ENCODE measurements at regions not wholly inside any gene's neighbourhood (a gene's known extent, or its start where the extent isn't known, plus 50 kb on each side); places are given as distances from the start of the nearest gene placed in this dataset.
A peak's percentile ranks its signal among the peaks of the same experiment; 100 is the strongest.

DNA sequence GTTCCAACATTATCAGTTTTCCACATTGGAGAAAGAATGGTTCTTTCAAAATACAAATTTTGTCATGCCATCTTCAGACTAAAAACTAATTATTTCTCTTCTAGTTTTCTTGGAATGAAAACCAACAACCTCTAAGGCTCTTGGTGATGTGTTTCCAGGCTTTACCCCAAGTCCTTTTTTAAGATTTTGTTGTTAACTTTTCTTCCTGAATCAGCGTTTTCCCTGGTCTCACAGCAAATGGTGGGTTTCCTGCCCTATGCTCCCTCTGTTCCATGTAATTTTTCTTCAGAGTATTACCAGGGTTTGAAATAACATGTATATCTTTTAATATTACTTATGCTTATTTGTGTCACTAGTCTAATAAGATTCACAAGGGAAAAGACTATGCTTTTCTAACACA lies 1311.9 kb downstream of the LRFN5 start:
- H2BK5ac ChIP-seq (ENCODE audit: low read length): no peak overlapping the region
- no peak overlapping the region for H2BK15ac ChIP-seq (replicated peaks; ENCODE audit: low read depth)
- H3K23ac ChIP-seq (ENCODE audit: low read length): no peak overlapping the region
- H3K79me2 ChIP-seq (ENCODE audit: control insufficient read depth, insufficient read depth, low read length): no peaks in the 10 kb centered on the region
- no peak overlapping the region for H3K4ac ChIP-seq (ENCODE audit: low read depth, low read length)
- no CpG with 5 or more reads among the region's 1 CpG for WGBS (ENCODE audit: extremely low coverage, insufficient coverage, low lambda C conversion rate)
- H4K8ac ChIP-seq (ENCODE audit: low read depth, low read length): no peak overlapping the region
- H3K27me3 ChIP-seq (ENCODE audit: insufficient read depth, low read length, poor library complexity): no peaks in the 10 kb centered on the region
- no peak overlapping the region for H4K5ac ChIP-seq (ENCODE audit: low read length)
- H3K79me1 ChIP-seq (ENCODE audit: low read length): no peaks in the 10 kb centered on the region
- no peak overlapping the region for H3K9ac ChIP-seq (ENCODE audit: low read length)
- H2BK120ac ChIP-seq (ENCODE audit: low read depth, low read length): no peak overlapping the region
- no peak for DNase-seq
- no peak overlapping the region for H3K56ac ChIP-seq (ENCODE audit: low read length)
- no peak overlapping the region for H3K18ac ChIP-seq (ENCODE audit: low read length)
- H2AK5ac ChIP-seq (ENCODE audit: low read length): no peak overlapping the region
- H3K27ac ChIP-seq (ENCODE audit: low read depth, low read length): no peak overlapping the region
- no peak overlapping the region for H3K4me3 ChIP-seq (ENCODE audit: low read length)
- no peak overlapping the region for H3K4me2 ChIP-seq (ENCODE audit: low read length)
- H3K36me3 ChIP-seq (ENCODE audit: control insufficient read depth, insufficient read depth, low read length): no peaks in the 10 kb centered on the region
- no peaks in the 10 kb centered on the region for H3K4me1 ChIP-seq (ENCODE audit: control insufficient read depth, low read depth, low read length)

DNA sequence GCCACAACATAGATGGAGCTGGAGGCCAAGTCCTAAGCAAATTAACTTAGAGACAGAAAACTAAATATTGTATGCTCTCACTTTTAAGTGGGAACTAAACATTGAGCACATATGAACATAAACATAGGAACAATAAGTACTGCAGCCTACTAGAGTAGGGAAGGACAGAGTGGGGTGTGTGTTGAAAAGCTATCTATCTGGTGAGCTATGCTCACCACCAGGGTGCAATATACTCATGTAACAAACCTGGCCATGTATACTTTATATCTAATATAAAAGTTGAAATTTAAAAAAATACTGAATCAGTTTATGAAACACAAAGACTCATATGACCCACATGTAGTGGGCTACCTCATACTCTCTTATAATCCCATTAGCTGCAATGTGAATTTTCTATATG lies 1305.0 kb downstream of the LRFN5 start:
- H2BK15ac ChIP-seq (replicated peaks; ENCODE audit: low read depth): no peak overlapping the region
- DNase-seq: peak; percentile 5
- H3K4me3 ChIP-seq (ENCODE audit: low read length): no peak overlapping the region

DNA sequence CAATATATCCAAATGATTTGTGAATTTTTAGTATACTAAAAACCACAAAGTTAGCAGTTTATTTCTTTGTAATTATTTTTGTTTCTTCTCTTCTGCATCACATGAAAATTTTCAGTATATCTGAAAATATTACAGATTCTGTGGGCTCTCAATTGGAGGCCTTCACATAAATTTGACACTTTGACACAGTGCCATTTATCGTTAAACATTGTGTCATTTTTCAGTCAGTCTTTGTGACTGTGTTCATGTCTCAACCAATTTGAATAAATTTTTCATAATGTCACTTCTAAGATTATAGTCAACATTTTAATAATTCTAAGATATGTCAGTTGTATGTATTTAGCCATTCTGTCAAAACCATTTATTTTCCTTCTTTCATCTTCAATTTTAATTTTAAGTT lies 1303.0 kb downstream of the LRFN5 start:
- no peak overlapping the region for H4K8ac ChIP-seq (ENCODE audit: low read depth, low read length)
- no peak overlapping the region for H3K4me2 ChIP-seq (ENCODE audit: low read length)
- H2BK15ac ChIP-seq (replicated peaks; ENCODE audit: low read depth): no peak overlapping the region
- H3K79me1 ChIP-seq (ENCODE audit: low read length): no peaks in the 10 kb centered on the region
- no peak overlapping the region for H2BK5ac ChIP-seq (ENCODE audit: low read length)
- H3K4me3 ChIP-seq (ENCODE audit: low read length): no peak overlapping the region
- no peak overlapping the region for H3K18ac ChIP-seq (ENCODE audit: low read length)
- WGBS (ENCODE audit: extremely low coverage, insufficient coverage, low lambda C conversion rate): no CpG with 5 or more reads among the region's 1 CpG
- no peak overlapping the region for H3K9ac ChIP-seq (ENCODE audit: low read length)
- H3K23ac ChIP-seq (ENCODE audit: low read length): no peak overlapping the region
- H3K4me1 ChIP-seq (ENCODE audit: control insufficient read depth, low read depth, low read length): no peaks in the 10 kb centered on the region
- no peak for DNase-seq
- no peaks in the 10 kb centered on the region for H3K79me2 ChIP-seq (ENCODE audit: control insufficient read depth, insufficient read depth, low read length)
- H4K5ac ChIP-seq (ENCODE audit: low read length): no peak overlapping the region
- no peak overlapping the region for H3K56ac ChIP-seq (ENCODE audit: low read length)
- no peaks in the 10 kb centered on the region for H3K36me3 ChIP-seq (ENCODE audit: control insufficient read depth, insufficient read depth, low read length)
- H2AK5ac ChIP-seq (ENCODE audit: low read length): no peak overlapping the region
- H3K27me3 ChIP-seq (ENCODE audit: insufficient read depth, low read length, poor library complexity): no peaks in the 10 kb centered on the region
- no peak overlapping the region for H2BK120ac ChIP-seq (ENCODE audit: low read depth, low read length)
- no peak overlapping the region for H3K4ac ChIP-seq (ENCODE audit: low read depth, low read length)
- H3K27ac ChIP-seq (ENCODE audit: low read depth, low read length): no peak overlapping the region

More for the DNA sequence above, 1305.0 kb downstream of the LRFN5 start:
- Histone ChIP-seq H3K23ac (ENCODE audit: low read length) (no peak overlapping the region), H3K9ac (ENCODE audit: low read length) (no peak overlapping the region), H2AK5ac (ENCODE audit: low read length) (no peak overlapping the region), H3K79me2 (ENCODE audit: control insufficient read depth, insufficient read depth, low read length) (no peaks in the 10 kb centered on the region), H3K27ac (ENCODE audit: low read depth, low read length) (no peak overlapping the region), H3K4me1 (ENCODE audit: control insufficient read depth, low read depth, low read length) (no peaks in the 10 kb centered on the region), H2BK120ac (ENCODE audit: low read depth, low read length) (no peak overlapping the region), H3K18ac (ENCODE audit: low read length) (no peak overlapping the region), H3K4ac (ENCODE audit: low read depth, low read length) (no peak overlapping the region), H3K4me2 (ENCODE audit: low read length) (no peak overlapping the region), H3K79me1 (ENCODE audit: low read length) (no peaks in the 10 kb centered on the region), H4K5ac (ENCODE audit: low read length) (no peak overlapping the region), H3K56ac (ENCODE audit: low read length) (no peak overlapping the region), H4K8ac (ENCODE audit: low read depth, low read length) (no peak overlapping the region), H3K27me3 (ENCODE audit: insufficient read depth, low read length, poor library complexity) (no peaks in the 10 kb centered on the region), H2BK5ac (ENCODE audit: low read length) (no peak overlapping the region), H3K36me3 (ENCODE audit: control insufficient read depth, insufficient read depth, low read length) (no peaks in the 10 kb centered on the region)

DNA sequence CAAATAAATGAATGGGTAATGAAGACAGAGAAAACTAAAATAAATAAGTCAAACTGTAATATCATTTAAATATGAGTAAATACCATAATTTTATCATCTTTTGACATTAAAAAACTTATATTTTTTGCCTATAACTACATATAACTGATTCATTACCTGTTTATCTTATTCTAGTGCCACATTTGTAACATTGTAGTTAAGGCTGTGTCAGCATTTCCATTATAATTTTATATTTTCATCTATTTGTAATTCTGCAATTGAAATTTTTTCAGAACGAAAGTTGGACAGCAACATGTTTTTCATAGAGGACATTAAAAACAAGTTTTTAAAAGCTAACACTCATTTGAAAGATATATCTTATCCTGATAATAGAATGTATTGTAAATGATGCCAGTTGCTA lies 1286.5 kb downstream of the LRFN5 start:
- Histone ChIP-seq H4K5ac (ENCODE audit: low read length) (no peak overlapping the region), H3K79me2 (ENCODE audit: control insufficient read depth, insufficient read depth, low read length) (no peaks in the 10 kb centered on the region), H3K79me1 (ENCODE audit: low read length) (no peaks in the 10 kb centered on the region), H2AK5ac (ENCODE audit: low read length) (no peak overlapping the region), H3K4me3 (ENCODE audit: low read length) (no peak overlapping the region), H3K27me3 (ENCODE audit: insufficient read depth, low read length, poor library complexity) (no peaks in the 10 kb centered on the region), H3K4me1 (ENCODE audit: control insufficient read depth, low read depth, low read length) (no peaks in the 10 kb centered on the region), H3K56ac (ENCODE audit: low read length) (no peak overlapping the region), H3K9ac (ENCODE audit: low read length) (no peak overlapping the region), H3K4ac (ENCODE audit: low read depth, low read length) (no peak overlapping the region), H3K23ac (ENCODE audit: low read length) (no peak overlapping the region), H3K18ac (ENCODE audit: low read length) (no peak overlapping the region), H2BK5ac (ENCODE audit: low read length) (no peak overlapping the region), H3K4me2 (ENCODE audit: low read length) (no peak overlapping the region), H4K8ac (ENCODE audit: low read depth, low read length) (no peak overlapping the region), H2BK120ac (ENCODE audit: low read depth, low read length) (no peak overlapping the region), H2BK15ac (replicated peaks; ENCODE audit: low read depth) (no peak overlapping the region), H3K27ac (ENCODE audit: low read depth, low read length) (no peak overlapping the region), H3K36me3 (ENCODE audit: control insufficient read depth, insufficient read depth, low read length) (no peaks in the 10 kb centered on the region)
- no peak for DNase-seq
- WGBS (ENCODE audit: extremely low coverage, insufficient coverage, low lambda C conversion rate): no CpG with 5 or more reads among the region's 1 CpG

DNA sequence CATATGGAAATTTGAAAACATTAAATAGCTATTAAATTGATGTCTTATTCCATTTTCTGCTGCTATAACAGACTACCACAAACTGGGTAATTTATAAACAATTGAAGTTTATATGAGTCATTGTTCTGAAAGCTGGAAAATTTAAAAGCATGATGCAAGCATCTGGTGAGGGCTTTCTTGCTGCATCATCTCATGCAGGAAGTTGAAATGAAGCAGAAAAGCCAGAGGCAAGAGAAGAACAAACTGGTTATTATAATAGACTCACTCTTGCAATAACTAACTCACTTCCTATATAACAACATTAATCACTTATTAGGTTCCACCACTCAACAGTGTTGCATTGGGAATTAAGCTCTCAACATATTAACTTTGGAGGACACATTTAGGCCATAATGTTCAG lies 1277.4 kb downstream of the LRFN5 start:
- Histone ChIP-seq H3K79me2 (ENCODE audit: control insufficient read depth, insufficient read depth, low read length) (no peaks in the 10 kb centered on the region), H2BK5ac (ENCODE audit: low read length) (no peak overlapping the region), H3K79me1 (ENCODE audit: low read length) (no peaks in the 10 kb centered on the region), H3K27ac (ENCODE audit: low read depth, low read length) (no peak overlapping the region), H2AK5ac (ENCODE audit: low read length) (no peak overlapping the region), H4K5ac (ENCODE audit: low read length) (no peak overlapping the region), H3K4me3 (ENCODE audit: low read length) (no peak overlapping the region), H3K23ac (ENCODE audit: low read length) (no peak overlapping the region), H3K36me3 (ENCODE audit: control insufficient read depth, insufficient read depth, low read length) (no peaks in the 10 kb centered on the region), H2BK120ac (ENCODE audit: low read depth, low read length) (no peak overlapping the region), H3K56ac (ENCODE audit: low read length) (no peak overlapping the region), H2BK15ac (replicated peaks; ENCODE audit: low read depth) (no peak overlapping the region), H3K18ac (ENCODE audit: low read length) (no peak overlapping the region), H3K4me2 (ENCODE audit: low read length) (no peak overlapping the region), H3K4me1 (ENCODE audit: control insufficient read depth, low read depth, low read length) (no peaks in the 10 kb centered on the region), H3K4ac (ENCODE audit: low read depth, low read length) (no peak overlapping the region), H3K9ac (ENCODE audit: low read length) (no peak overlapping the region), H4K8ac (ENCODE audit: low read depth, low read length) (no peak overlapping the region), H3K27me3 (ENCODE audit: insufficient read depth, low read length, poor library complexity) (no peaks in the 10 kb centered on the region)
- DNase-seq: peak; percentile 49

DNA sequence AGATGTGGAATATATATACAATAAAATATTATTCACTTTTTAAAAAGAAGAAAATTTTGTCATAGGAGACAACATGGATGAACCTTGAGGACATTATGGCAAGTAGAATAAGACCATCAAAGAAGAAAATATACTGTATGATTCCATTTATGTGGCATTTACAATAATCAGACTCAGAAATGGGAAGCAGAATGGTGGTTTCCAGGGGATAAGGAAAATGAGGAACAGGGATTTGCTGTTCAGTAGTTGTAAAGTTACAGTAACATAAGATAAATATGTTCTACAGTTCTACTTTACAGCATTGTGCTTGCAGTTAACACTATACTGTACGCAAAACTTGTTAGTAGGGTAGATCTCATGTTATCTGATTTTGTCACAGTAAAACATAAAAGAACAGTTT lies 1271.0 kb downstream of the LRFN5 start:
- Histone ChIP-seq H2BK5ac (ENCODE audit: low read length) (no peak overlapping the region), H3K23ac (ENCODE audit: low read length) (no peak overlapping the region), H3K27ac (ENCODE audit: low read depth, low read length) (no peak overlapping the region), H3K36me3 (ENCODE audit: control insufficient read depth, insufficient read depth, low read length) (no peaks in the 10 kb centered on the region), H3K4me2 (ENCODE audit: low read length) (no peak overlapping the region), H3K18ac (ENCODE audit: low read length) (no peak overlapping the region), H3K27me3 (ENCODE audit: insufficient read depth, low read length, poor library complexity) (no peaks in the 10 kb centered on the region), H2BK120ac (ENCODE audit: low read depth, low read length) (no peak overlapping the region), H3K4me1 (ENCODE audit: control insufficient read depth, low read depth, low read length) (no peaks in the 10 kb centered on the region), H3K4ac (ENCODE audit: low read depth, low read length) (no peak overlapping the region), H2AK5ac (ENCODE audit: low read length) (no peak overlapping the region), H4K8ac (ENCODE audit: low read depth, low read length) (no peak overlapping the region), H3K79me2 (ENCODE audit: control insufficient read depth, insufficient read depth, low read length) (no peaks in the 10 kb centered on the region), H3K9ac (ENCODE audit: low read length) (no peak overlapping the region), H4K5ac (ENCODE audit: low read length) (no peak overlapping the region), H3K4me3 (ENCODE audit: low read length) (no peak overlapping the region), H3K56ac (ENCODE audit: low read length) (no peak overlapping the region), H2BK15ac (replicated peaks; ENCODE audit: low read depth) (no peak overlapping the region), H3K79me1 (ENCODE audit: low read length) (no peaks in the 10 kb centered on the region)
- DNase-seq: no peak
- WGBS (ENCODE audit: extremely low coverage, insufficient coverage, low lambda C conversion rate): no CpG with 5 or more reads among the region's 1 CpG
